RWPE1 (cell line): ENCODE measurements at regions not wholly inside any gene's neighbourhood (a gene's known extent, or its start where the extent isn't known, plus 50 kb on each side); places are given as distances from the start of the nearest gene placed in this dataset.
"Not testable (repeated sequence)": the region's sequence is repeated elsewhere in the genome, so short reads cannot be mapped to it uniquely, and the experiment has no call there.

Experiments used
- CTCF ChIA-PET: fragments of 350-600 bp; sonication (Branson Sonifier 250); formaldehyde crosslinking; extraction: SDS; loops from one replicate; lab custom pipeline; 2021; lab: Yijun Ruan, JAX
- POLR2A ChIA-PET: fragments of 400-600 bp; formaldehyde crosslinking; extraction: SDS; loops from one replicate; lab custom pipeline; 2020; ENCODE audit warnings: antibody characterized with exemption; ENCODE audit not compliant: low non-redundant PET; lab: Yijun Ruan, JAX
- DNase-seq: peaks from one replicate; pipeline ENCODE4 v3.0.0; 2012; ENCODE audit warnings: low spot score
- H3K27ac ChIP-seq: fragments of 450-650 bp; 2 replicates; pipeline ENCODE4 v1.5.1; 2017
- TF ChIP-seq, protein P1 (sequence below): fragments of 450-650 bp; conservative IDR thresholded peaks from 2 replicates; pipeline ENCODE4 v1.5.1; 2017; ENCODE audit warnings: low read depth, mild to moderate bottlenecking

DNA sequence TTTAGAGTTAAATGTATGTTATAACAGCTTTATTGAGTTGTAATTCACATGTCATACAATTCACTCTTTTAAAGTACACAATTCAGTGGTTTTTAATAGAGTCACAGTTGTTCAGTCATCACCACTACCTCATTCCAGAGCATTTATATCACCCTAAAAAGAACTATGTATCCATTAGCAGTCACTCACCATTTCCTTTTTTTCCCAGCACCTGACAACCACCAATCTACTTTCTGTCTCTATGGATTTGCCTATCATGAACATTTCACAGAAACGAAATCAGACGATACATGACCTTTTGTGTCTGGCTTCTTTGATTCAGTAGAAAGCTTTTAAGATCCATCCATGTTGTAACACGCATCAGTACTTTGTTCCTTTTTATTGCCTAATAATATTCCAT is 52.9 kb upstream of the FRAS1 start:
- POLR2A ChIA-PET: no interaction called here
- no peak for DNase-seq
- CTCF ChIA-PET: interaction anchor here (0.7 kb wide), 1 partner anchor 180 kb away, joined by 4 read pairs; no protein-coding TSS in a partner anchor
- TF ChIP-seq, protein P1, sequence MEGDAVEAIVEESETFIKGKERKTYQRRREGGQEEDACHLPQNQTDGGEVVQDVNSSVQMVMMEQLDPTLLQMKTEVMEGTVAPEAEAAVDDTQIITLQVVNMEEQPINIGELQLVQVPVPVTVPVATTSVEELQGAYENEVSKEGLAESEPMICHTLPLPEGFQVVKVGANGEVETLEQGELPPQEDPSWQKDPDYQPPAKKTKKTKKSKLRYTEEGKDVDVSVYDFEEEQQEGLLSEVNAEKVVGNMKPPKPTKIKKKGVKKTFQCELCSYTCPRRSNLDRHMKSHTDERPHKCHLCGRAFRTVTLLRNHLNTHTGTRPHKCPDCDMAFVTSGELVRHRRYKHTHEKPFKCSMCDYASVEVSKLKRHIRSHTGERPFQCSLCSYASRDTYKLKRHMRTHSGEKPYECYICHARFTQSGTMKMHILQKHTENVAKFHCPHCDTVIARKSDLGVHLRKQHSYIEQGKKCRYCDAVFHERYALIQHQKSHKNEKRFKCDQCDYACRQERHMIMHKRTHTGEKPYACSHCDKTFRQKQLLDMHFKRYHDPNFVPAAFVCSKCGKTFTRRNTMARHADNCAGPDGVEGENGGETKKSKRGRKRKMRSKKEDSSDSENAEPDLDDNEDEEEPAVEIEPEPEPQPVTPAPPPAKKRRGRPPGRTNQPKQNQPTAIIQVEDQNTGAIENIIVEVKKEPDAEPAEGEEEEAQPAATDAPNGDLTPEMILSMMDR: no peak
- no peak overlapping the region for H3K27ac ChIP-seq

DNA sequence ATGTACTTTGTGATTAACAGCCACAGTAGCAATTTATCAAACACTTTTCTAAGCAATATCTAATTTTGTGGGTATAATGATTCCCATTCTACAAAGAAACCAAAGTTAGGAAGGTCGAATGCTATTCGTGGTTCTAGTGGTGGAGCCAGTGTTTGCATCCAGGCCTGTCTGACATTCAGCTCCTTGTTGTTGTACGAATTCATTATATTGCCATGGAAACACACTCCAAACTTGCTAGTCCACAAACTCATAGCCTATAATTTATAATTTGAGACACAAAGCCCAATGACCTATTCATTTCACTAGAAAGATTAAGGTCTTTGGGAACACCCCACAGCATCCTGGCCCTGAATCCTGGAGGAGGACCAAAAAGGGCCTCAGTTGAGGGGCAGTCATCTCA is 52.0 kb upstream of the FRAS1 start:
- TF ChIP-seq, protein P1: no peak
- POLR2A ChIA-PET: no interaction called here
- no peak overlapping the region for H3K27ac ChIP-seq
- no peak for DNase-seq
- CTCF ChIA-PET: interaction anchor here (0.5 to 0.7 kb wide), 2 partner anchors 179 to 583 kb away, joined by 4 read pairs; no protein-coding TSS in a partner anchor

DNA sequence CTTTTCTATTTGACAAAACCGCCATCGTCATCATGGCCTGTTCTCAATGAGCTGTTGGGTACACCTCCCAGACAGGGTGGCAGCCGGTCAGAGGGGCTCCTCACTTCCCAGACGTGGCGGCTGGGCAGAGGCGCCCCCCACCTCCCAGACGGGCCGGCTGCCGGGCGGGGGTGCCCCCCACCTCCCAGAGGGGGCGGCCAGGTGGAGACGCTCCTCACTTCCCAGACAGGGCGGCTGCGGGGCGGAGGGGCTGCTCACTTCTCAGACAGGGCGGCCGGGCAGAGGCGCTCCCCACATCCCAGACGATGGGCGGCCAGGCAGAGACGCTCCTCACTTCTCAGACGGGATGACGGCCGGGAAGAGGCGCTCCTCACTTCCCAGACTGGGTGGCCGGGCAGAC is 50.1 kb upstream of the FRAS1 start:
- CTCF ChIA-PET, H3K27ac ChIP-seq, POLR2A ChIA-PET, DNase-seq: not testable (repeated sequence)
